ENCODE measurements at regions not wholly inside any gene's neighbourhood (a gene's known extent, or its start where the extent isn't known, plus 50 kb on each side); places are given as distances from the start of the nearest gene placed in this dataset.

DNA sequence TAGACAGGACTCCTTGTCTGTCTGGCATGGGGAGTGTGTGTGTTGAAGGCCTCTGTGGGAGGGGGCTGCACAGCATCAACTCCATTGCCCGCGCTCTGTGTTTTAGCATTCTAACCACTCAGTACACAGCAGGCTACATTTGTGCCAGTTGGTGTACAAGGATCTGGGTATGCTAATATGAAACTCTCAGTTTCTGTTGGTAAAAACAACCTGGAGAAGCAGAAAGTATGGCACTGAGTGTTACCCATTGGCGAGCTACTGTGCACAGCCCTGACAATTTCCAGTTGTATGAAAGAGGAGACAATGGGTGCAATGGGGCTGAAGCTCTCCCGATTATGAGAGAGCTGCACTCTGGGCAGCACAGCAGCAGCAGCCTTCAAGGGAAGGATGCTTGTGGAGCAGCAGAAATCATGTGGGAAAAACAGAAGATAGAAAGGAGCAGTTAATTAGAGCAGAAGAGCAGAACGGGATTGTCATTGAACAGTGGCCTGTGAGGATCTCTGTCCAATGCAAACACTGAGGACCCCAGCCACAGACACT, 443.6 kb downstream of the CBLN2 start:
- no peak for DNase-seq (ENCODE audit: low read depth in 4 of 4, low spot score in 2 of 4)

DNA sequence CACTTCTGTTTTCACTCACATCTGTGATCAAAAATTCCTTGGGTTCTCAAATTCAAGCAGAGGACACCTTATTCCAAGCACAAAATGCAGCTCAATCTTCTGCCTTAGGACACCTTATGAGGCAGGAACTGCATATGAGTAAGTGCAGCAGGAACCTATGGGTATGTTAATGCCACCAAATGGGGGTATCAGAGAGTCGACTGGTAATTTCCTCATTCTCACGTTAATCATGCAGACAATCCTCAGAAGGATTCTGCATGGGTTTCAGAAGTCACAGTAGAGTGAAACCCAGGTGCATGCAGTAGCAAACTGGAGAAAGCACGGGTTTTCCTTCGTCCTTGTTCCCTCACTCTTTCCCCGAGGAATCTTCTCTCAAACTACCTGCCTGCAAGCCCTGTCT, 452.8 kb downstream of the CBLN2 start:
- DNase-seq (ENCODE audit: low read depth in 4 of 4, low spot score in 2 of 4): no peak

DNA sequence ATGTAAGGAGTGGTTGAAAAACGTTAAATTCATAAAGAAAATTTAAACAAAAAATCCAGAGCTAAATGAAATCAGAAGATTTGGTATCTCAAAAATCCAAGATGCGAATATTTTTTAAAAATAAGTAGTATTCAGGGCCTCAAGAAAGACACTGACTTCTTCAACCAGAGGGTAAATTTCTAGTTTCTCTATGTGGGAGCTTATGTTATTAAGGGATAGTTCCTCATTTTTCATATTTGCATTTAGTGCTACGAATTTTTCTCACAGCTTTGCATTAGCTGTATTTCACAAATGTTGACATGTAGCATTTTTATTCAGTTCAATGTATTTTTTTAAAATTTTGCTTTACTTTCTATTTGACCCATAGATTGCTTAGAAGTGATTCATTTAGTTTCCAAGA, 454.7 kb downstream of the CBLN2 start:
- no peak for DNase-seq (ENCODE audit: low read depth in 4 of 4, low spot score in 2 of 4)

DNA sequence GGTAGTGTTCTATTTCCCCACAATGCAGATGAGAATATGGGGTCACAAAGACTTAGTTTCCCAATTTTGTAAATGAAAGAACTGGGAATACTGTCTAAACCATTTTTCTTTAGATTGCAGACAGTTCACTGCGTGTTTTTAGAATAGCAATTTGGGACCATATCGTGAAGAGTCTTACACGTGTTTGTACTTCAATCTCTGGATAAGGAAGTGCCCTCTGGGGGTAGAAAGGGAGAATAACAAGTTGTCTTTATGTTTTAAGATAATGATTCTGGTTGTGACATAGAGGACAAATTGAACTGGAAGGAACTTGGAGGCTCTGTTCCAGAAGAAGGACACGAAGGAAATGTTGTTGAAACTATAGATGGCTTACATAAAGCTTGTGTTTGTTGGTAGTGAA, 457.7 kb downstream of the CBLN2 start:
- no peak for DNase-seq (ENCODE audit: low read depth in 4 of 4, low spot score in 2 of 4)

DNA sequence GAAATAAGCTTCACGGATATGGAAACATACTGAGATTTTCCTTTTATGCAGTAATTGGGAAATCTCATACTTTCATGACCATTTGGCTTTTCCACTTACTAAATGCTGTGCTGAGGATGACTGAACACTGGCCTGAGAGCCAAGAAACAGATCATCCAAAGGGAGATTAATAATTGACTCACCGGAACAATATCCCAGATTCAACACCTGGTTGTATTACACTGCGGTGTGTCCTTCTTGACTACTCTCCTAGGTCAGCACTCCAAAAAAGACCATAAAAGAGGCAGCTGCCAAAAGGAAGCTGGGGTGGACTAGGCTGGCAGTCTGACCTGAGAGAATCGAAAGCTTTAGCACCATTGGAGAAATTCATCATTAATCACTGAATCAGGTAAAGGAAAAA, 469.1 kb downstream of the CBLN2 start:
- DNase-seq (ENCODE audit: low read depth in 4 of 4, low spot score in 2 of 4): no peak

DNA sequence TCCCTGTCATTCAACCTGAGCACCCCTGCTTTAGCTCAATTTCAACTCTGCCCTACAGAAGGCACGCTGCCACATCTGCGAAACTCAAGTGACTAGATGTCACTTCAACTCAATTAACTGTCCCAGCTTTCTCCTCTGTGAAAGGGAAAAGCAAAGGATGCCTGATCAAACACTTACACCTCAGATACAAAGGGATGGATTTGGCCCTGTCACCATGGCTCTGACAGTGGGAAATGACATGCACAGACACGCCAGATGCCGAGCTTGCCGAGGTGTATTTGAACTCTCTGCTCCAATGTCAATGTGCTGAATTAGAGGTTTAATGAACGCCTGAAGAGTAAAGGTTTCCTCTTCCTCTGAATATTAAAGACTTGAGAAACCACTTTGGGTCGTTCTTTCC, 481.1 kb downstream of the CBLN2 start:
- DNase-seq (ENCODE audit: low read depth in 4 of 4, low spot score in 2 of 4): no peak

DNA sequence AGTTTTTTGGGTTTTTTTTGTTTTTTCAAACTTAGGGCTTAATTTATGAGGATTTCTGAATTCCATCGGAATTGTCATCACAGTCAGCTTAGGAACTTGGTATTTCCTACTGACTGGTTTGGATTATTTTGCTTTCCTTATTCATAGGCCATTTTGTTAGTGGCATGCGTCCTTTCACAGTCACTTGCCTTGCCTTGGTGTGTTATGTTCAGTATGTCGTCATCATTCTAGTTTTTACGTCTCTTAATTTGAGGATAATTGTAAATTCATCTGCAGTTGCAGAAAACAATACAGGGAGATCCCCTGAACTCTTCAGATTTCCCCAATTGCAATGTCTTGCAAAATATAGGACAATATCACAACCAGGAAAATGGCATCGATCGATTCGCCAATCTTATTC, 485.3 kb downstream of the CBLN2 start:
- DNase-seq (ENCODE audit: low read depth in 4 of 4, low spot score in 2 of 4): no peak

DNA sequence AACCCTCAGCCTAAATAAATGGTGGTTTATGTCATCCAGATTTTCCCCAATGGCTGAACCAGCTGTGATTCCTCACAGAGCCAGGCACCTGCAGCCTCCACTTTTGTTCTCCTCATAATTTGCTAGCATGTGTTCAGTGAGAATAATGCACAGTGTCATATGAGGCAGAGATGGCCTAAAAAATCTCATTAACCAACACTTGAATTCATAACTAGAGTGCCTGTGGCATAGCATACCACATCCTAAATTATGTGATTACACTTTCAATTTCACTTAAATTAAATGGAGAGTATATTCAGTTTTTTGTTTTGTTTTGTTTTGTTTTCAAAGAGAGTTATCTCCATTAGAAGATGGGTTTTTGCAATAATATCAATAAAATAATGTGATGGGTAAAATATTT, 488.0 kb downstream of the CBLN2 start:
- DNase-seq (ENCODE audit: low read depth in 4 of 4, low spot score in 2 of 4): no peak

DNA sequence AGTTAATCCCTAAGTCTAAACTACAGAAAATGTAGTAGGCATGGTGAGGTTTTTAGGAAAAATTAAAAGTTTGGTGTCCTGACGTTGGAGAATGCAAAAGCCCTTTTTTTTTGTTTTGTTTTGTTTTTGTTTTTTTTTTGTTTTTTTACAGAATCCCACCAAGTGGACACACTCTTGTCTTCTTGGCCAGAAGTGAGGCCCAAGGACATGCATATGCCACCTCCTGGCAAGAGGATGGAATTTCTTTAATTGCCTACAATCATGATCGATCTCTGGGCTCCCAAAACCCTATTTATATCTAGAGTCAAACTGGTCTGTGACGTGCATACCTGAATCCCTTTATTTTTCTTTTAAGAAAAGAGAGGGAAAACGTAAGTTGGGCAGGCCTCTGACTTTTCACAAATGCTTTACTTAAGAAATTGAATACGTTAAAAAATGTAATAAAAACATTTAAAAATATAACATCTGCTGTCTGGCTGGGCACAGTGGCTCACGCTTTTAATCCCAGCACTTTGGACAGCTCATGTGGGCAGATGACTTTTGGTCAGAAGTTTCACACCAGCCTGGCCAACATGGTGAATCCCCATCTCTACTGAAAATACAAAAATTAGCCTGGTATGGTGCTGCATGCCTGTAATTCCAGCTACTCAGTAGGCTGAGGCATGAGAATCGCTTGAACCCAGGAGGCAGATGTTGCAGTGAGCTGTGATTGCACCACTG, 502.7 kb downstream of the CBLN2 start:
- DNase-seq (ENCODE audit: low read depth in 4 of 4, low spot score in 2 of 4): no peak

DNA sequence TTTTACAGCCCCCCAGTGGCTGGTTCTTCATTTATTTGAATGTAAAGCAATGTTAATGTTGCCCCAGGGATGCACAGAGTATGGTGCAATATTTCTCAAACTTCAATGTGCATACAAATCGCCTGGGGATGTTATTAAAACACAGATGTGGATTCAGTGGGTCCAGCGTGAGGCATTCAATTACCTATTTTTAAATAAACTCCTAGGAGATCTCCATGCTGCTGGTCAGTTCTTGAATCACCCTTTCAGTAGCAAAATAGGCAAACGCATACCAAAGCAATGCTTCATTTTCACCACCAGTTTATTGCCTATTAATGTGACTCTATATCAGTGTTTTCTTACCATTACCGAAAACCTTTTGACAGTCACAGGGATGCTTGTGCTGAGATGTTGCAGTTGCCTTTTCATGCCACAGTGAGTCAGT, 530.7 kb downstream of the CBLN2 start:
- DNase-seq (ENCODE audit: low read depth in 4 of 4, low spot score in 2 of 4): no peak

DNA sequence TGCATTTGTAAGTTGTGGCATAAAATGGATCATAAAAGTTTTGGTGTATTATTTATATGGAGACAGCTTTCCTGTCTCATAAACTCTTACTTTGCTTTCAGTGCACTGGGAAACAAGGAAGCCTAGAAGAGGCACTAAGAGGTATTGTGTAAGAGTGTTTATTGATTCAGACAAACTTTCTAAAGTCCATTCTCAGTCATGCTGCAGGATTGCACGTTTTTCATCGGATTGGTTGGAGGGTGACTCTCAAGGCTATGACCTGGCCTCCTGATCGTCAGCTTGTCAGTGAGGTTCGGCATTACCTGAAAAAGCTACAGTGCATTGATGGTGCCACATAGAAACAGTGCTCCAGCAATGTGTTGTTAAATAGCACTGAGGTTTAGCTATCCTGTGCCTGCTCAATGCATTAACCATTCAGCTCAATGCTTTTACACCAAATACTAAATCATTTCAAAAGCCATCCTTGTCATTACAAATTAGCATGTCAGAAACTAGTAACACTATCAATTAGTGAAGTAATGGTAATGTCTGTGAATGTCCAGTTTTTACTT, 545.5 kb downstream of the CBLN2 start:
- DNase-seq (ENCODE audit: low read depth in 4 of 4, low spot score in 2 of 4): no peak

DNA sequence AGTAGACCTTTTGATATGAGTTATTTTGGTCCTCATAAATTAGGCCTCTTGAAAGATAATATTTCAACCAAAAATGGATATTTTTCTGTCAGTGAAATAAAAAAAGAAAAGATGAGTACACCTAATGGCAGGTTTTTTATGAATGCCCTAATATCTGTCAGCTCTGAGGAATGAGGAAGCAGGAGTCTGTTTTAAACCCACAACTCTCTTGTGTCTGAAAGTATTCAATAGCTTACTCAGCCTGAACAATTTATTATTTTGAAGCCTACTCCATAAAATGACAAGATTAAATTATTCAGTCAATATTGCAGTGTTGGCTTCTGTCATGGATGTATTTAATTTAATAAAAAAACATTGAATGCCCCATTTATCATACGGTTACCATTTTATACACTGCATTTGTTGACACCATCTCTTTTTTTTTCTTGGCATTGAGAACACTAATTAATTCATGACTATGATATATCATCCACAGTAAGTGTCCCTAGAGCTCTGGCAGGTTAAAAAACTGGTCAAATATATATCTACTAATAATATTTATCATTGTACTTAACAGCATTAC, 548.2 kb downstream of the CBLN2 start:
- DNase-seq (ENCODE audit: low read depth in 4 of 4, low spot score in 2 of 4): no peak

DNA sequence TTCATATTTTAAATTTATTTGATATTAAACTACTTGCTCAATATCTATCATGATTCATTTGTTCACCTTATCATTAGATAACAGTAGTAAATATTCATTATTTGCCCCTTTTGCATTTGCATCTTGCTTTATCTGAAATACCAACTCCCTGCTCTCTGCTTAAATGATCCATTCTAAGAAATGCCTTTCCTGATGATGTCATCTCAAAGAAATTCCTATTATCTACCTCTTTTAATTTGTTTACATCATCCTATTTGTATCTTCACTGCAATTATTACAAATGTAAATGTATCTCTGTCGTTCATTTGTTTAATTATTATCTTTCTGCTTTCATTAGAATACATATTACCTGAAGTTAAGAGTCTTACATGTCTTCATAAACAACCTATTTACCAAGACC, 549.9 kb downstream of the CBLN2 start:
- DNase-seq (ENCODE audit: low read depth in 4 of 4, low spot score in 2 of 4): no peak

DNA sequence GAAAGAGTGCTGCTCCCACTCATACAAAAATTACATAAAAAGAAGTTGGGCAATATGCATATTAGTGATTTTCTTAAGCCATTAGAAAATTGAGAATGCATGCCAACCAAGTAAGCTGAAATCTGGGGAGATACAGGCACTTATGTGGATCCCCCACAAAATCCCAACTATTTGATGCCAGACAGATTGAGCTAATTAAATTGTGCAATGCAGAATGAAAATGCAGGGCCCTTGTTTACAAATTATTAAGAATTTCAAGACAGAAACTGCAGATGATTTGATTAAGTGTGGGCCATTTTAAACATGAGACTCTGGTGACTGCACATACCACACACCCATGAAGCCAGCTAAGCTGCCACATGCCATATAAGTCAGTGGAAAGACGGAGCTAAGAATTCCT, 554.5 kb downstream of the CBLN2 start:
- DNase-seq (ENCODE audit: low read depth in 4 of 4, low spot score in 2 of 4): no peak

DNA sequence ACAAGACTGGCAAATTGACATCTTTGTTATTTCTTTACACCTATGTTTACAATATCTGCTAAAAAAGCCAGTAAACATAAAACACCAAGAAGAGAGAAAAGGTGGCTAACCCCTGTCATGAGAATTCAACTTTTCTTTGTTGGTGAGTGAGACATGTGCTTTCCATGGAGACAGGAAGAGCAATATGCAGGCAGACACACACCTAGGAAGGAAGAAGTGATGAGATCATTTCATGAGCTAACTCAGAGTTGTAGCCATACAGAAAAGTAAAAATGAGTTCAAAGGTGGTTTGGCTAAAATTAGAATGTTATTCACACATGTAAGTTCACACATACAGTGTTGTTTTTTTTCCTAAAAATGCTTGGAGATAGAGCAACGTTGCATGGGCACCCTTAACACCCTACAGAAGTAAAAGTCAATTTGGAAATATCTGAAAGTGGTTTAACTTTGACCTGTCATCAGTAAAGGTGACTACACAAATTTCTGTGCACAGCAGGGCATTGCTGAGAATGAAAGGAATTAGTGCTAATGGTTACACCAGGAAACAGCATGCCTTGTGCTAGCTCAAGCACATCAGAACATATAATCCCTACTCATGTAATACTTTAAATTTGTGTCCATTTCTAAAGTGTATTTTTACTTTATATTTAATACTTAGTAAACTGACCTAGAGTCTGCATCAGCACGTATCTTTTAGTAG, 557.6 kb downstream of the CBLN2 start:
- DNase-seq (ENCODE audit: low read depth in 4 of 4, low spot score in 2 of 4): no peak

DNA sequence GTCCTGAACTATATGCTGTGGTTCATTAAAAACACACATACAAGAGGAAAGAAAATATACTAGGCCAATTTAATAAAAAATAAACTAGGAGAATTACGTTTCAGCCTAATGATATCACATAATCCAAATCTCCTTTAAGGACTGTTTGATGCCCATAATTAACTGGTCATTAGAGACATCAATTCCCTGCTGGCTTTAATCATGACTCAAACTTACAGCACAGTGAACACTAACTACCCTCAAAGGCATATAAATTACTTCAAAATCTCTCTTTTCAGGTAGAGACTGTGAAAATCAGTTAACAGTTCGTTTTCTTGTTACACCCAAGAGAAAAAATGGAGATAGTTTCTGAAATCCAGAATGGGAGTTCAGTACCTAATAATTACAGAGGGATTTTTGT, 567.4 kb downstream of the CBLN2 start:
- no peak for DNase-seq (ENCODE audit: low read depth in 4 of 4, low spot score in 2 of 4)

DNA sequence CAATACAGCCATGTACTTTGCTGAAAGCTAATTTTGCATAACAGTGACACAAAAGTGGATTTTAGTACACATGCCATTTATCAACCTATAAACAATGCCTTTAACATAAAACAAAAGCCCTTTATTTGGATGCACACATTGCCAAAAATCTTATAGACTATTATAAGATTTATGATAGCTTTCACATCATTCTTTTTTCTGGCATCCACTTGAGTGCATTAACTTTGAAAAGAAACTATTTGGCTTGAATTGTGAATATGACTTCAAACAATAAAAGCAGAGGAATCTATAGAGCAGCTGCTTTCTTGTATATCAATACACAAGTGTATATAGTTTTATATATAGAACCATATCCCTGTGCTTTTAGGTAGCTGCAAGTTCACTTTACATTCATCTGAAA, 577.4 kb downstream of the CBLN2 start:
- no peak for DNase-seq (ENCODE audit: low read depth in 4 of 4, low spot score in 2 of 4)

DNA sequence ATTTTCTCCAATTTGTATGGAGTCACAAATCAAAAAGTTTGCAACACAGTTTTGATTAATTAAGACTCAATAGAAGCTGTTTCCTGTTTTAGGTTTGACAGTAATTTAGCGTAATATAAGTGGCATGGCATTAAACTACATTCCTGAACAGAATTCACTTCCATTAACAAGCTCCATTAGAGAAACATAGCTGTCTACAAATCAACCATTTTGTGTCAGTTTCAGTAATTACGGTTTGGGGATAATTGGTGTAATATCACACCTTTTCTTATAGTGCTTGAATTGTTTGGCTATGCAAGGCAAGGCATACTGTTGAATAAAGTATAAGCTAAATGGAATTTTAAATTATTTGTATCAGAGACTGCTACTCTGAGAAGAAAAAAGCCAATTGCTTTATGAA, 585.5 kb downstream of the CBLN2 start:
- no peak for DNase-seq (ENCODE audit: low read depth in 4 of 4, low spot score in 2 of 4)

DNA sequence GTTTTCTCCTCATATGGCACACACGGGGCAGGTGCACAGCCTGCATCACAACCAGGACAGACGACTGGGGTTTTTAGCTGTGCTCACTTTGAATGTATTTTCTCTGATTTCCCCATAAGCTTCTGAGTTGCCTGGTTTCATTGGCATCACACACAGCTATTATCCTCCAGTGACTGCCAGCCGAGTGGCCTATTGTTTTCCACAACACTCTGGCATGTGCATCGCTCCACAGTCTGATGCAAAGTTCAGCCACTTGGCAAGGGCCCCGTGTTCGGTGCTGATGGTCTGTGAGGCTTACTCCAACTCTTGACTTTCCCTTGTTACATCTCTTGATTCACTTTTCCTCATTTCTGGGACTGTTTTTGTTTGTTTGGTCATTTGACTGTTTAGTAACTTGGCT, 593.1 kb downstream of the CBLN2 start:
- no peak for DNase-seq (ENCODE audit: low read depth in 4 of 4, low spot score in 2 of 4)

DNA sequence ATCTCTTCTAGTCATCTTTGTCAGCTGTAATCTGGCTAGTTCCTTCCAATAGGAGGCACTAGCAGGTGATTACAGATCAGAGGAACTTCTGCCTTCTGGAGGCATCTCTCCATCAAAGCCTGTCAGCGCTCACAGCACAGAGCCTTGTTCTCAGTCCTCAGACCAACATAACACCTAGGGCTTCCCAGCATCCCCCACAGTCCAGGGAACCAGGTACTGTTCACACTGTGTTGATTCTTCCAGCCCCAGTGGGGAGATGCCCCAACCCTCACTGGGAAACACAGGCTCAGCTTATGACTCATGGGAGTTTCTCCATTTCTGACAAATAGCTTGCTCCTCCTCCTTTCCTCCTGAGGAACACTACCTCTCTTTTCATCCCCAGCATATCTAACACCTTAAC, 601.7 kb downstream of the CBLN2 start:
- no peak for DNase-seq (ENCODE audit: low read depth in 4 of 4, low spot score in 2 of 4)

DNA sequence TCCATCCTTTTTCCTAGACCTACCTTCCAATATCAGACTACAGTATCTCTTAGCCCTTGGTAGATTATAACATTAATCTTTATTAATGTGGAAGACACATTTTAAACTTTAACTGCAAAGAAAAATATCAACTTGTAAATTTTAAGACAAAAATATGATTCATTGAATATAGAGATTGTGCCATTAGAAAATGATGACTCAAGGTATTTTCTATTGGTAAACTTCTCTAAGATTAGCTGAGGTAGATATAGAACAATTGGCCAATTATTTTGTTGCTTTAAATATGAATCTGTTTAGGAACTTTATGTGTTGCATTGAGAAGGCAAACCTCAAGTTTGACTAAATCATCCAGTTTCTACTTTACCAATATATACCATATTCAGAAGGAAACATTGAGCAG, 604.7 kb downstream of the CBLN2 start:
- DNase-seq (ENCODE audit: low read depth in 4 of 4, low spot score in 2 of 4): no peak

DNA sequence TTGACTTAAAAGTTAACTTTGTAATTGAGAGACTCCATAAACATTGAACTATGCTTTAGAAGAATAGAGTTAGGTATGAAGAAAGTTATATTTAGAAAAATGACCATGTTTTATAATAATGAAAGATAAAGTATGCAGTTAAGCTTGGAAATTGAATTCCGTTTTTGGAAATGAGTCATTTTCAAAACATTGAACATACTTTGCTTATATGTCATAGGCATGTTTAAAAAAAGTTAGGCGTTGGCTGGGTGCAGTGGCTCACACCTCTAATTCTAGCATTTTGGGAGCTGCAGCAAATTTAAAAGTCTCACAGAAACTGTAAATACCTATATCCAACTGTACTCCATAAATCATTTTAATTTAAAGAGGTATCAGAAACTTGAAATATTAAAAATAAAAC, 607.4 kb downstream of the CBLN2 start:
- DNase-seq (ENCODE audit: low read depth in 4 of 4, low spot score in 2 of 4): no peak

Measured in left renal cortex interstitium (tissue), 4 donors.